Ishikawa (cell line): ENCODE measurements at regions not wholly inside any gene's neighbourhood (a gene's known extent, or its start where the extent isn't known, plus 50 kb on each side); places are given as distances from the start of the nearest gene placed in this dataset.

Experiments used
- TAF1 ChIP-seq: IDR thresholded peaks from 2 replicates; pipeline ENCODE4 v1.6.1; 2012; ENCODE audit warnings: low read depth, mild to moderate bottlenecking
- TF ChIP-seq, protein P1 (sequence below): IDR thresholded peaks from 2 replicates; pipeline ENCODE4 v1.6.1; 2012

DNA sequence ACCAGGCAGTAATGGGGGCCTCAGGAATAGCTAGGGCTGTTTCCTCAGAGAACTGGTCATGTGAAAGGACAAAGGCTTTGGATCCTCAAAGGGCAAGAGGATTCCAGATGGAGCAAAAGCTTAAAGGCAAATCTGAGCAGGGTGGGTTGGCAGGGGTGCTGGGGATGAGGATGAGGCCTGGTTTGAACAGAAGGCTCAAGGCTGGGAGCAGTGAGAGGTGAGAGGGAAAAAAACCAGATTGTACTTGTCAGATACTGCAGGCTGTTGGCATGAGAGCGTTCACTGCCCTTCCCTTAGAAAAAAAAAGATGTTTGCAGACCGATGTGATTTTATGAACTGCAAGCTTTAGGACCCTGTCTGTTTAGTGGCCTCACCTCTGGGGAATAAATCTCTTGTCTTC, 63.4 kb downstream of the PABIR2 start:
- no peak for TF ChIP-seq TAF1
- TF ChIP-seq, protein P1, sequence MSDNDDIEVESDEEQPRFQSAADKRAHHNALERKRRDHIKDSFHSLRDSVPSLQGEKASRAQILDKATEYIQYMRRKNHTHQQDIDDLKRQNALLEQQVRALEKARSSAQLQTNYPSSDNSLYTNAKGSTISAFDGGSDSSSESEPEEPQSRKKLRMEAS = no peak
